Neuron (in vitro differentiated cells): ENCODE measurements at regions not wholly inside any gene's neighbourhood (a gene's known extent, or its start where the extent isn't known, plus 50 kb on each side); places are given as distances from the start of the nearest gene placed in this dataset.
"Not testable (repeated sequence)": the region's sequence is repeated elsewhere in the genome, so short reads cannot be mapped to it uniquely, and the experiment has no call there.

Experiments used
- H2AFZ ChIP-seq: one replicate; pipeline ENCODE4 v1.6.1; 2013; ENCODE audit warnings: low read depth, mild to moderate bottlenecking, inconsistent platforms, low read length, moderate library complexity
- H3K27me3 ChIP-seq: one replicate; pipeline ENCODE4 v1.6.1; 2013; ENCODE audit warnings: low read length; ENCODE audit not compliant: insufficient read depth
- H3K36me3 ChIP-seq: one replicate; pipeline ENCODE4 v1.6.1; 2013; ENCODE audit warnings: low read length; ENCODE audit not compliant: insufficient read depth
- H3K4me1 ChIP-seq: one replicate; pipeline ENCODE4 v1.6.1; 2013; ENCODE audit warnings: low read length; ENCODE audit not compliant: insufficient read depth
- H3K4me3 ChIP-seq: 2 replicates; pipeline ENCODE4 v1.5.1; 2013; ENCODE audit warnings: mild to moderate bottlenecking, low read length, moderate library complexity
- H3K9me3 ChIP-seq: one replicate; pipeline ENCODE4 v1.6.1; 2013; ENCODE audit warnings: low read length

- H3K36me3 ChIP-seq, result no peaks in the 10 kb centered on the region
- no peak overlapping the region for H2AFZ ChIP-seq
- no peaks in the 10 kb centered on the region for H3K4me1 ChIP-seq
- no peaks in the 10 kb centered on the region for H3K27me3 ChIP-seq
- no peak overlapping the region for H3K4me3 ChIP-seq
- no peaks in the 10 kb centered on the region for H3K9me3 ChIP-seq
Observed at GRCh38 chr5:67879620-67880510, 335.7 kb upstream of the PIK3R1 start.

GRCh38 chr5:67878933-67879332 is 336.6 kb upstream of the PIK3R1 start:
- H3K4me1 ChIP-seq, result no peaks in the 10 kb centered on the region
- no peak overlapping the region for H2AFZ ChIP-seq
- H3K27me3 ChIP-seq, result no peaks in the 10 kb centered on the region
- H3K4me3 ChIP-seq, result no peak overlapping the region
- no peaks in the 10 kb centered on the region for H3K36me3 ChIP-seq
- H3K9me3 ChIP-seq, result no peaks in the 10 kb centered on the region

- Histone ChIP-seq H3K9me3 (no peaks in the 10 kb centered on the region), H3K4me3 (no peak overlapping the region), H3K36me3 (no peaks in the 10 kb centered on the region), H2AFZ (no peak overlapping the region), H3K27me3 (no peaks in the 10 kb centered on the region), H3K4me1 (no peaks in the 10 kb centered on the region)
Observed at GRCh38 chr5:67876371-67876770, 339.2 kb upstream of the PIK3R1 start.

DNA sequence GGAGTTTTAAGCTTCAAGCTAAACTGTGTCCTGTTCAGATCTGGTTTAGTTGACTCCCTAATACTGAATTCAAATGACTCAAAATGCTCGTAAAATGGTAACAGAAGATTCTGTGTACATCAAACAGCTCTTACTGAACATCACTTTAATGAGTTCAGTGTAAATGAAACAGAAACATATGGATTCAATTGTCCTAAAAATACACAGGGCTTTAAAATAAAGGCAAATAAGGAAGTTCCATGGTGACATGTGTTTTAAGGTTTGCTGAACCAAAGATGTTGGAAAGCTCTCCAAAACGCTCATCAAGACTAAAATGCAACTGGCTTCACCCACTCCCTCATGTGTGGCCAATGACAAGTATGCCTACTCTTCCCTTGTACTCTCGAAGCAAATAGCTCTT is 340.0 kb upstream of the PIK3R1 start:
- Histone ChIP-seq H3K4me1 (no peaks in the 10 kb centered on the region), H3K36me3 (no peaks in the 10 kb centered on the region), H2AFZ (no peak overlapping the region), H3K27me3 (no peaks in the 10 kb centered on the region), H3K4me3 (no peak overlapping the region), H3K9me3 (no peaks in the 10 kb centered on the region)

DNA sequence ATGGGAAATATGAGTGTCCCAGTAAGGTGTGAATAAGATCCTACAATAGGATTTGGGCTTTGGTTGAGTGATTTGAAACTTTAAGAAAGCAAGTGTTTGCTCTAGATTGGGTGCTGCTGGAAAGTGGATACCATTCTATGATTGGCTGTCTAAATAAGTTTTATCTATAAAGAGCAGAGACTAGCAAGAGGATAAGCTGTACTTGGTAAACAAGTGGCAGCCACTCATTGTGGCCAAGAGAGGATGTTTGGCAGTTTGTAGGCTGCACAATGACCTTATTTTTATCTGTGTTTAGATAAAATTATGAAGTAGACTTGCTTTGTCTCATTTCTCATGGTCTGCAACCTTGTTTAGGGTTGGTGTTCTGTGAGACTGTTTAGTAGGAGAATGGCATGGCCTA is 341.6 kb upstream of the PIK3R1 start:
- no peak overlapping the region for H3K4me3 ChIP-seq
- no peaks in the 10 kb centered on the region for H3K4me1 ChIP-seq
- H3K27me3 ChIP-seq, result no peaks in the 10 kb centered on the region
- no peaks in the 10 kb centered on the region for H3K9me3 ChIP-seq
- no peaks in the 10 kb centered on the region for H3K36me3 ChIP-seq
- H2AFZ ChIP-seq, result no peak overlapping the region

DNA sequence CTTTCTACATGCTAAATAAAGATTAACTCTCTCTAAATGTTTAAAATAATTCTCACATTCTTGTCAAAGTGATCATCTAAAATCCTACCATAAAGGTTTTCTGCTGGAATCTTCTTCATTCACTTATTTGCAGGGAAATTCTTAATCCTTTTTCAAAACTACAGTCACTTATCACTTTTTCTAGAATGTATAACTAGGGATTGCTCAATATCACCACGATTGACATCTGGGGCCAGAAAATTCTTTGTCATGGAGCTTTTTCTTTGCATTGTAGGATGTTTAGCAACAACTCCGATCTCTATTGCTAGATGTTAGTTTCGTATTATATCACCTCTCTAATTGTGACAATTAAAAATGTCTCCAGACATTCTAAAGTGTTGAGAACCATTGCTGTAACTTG is 344.9 kb upstream of the PIK3R1 start:
- H3K9me3 ChIP-seq, result no peaks in the 10 kb centered on the region
- H2AFZ ChIP-seq, result no peak overlapping the region
- H3K4me3 ChIP-seq, result no peak overlapping the region
- no peaks in the 10 kb centered on the region for H3K4me1 ChIP-seq
- H3K36me3 ChIP-seq, result no peaks in the 10 kb centered on the region
- no peaks in the 10 kb centered on the region for H3K27me3 ChIP-seq

GRCh38 chr5:67864335-67864734 is 351.2 kb upstream of the PIK3R1 start:
- H3K36me3 ChIP-seq, H3K9me3 ChIP-seq, H3K27me3 ChIP-seq, H2AFZ ChIP-seq, H3K4me3 ChIP-seq, H3K4me1 ChIP-seq: not testable (repeated sequence)

DNA sequence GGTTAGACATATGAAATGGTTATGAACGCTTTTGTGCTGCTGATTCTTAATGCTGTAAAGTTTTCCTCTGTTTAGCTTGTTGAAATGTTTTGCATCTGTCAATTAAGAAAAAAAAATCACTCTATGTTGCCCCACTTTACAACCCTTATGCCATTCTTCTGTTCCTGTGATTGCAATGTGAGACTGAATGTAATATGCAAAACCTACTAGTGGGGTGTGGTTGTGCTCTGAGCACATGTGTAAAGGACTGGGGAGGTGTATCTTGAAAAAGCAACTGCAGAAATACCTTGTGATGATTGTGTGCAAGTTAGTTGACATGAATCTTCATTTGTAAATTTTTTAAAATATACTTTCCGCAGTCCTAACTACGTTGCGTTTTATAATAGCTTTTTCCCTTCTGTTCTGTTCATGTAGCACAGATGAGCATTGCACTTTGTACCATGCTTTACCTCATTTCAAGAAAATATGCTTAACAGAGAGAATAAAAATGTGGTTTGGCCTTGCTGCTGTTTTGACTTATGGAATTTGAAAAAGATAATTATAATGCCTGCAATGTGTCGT is 357.0 kb upstream of the PIK3R1 start:
- Histone ChIP-seq H3K27me3 (no peaks in the 10 kb centered on the region), H3K9me3 (no peaks in the 10 kb centered on the region), H3K4me3 (no peak overlapping the region), H3K36me3 (no peaks in the 10 kb centered on the region), H2AFZ (no peak overlapping the region), H3K4me1 (no peaks in the 10 kb centered on the region)

- H3K9me3 ChIP-seq, result no peaks in the 10 kb centered on the region
- no peak overlapping the region for H3K4me3 ChIP-seq
- no peaks in the 10 kb centered on the region for H3K36me3 ChIP-seq
- no peaks in the 10 kb centered on the region for H3K27me3 ChIP-seq
- no peaks in the 10 kb centered on the region for H3K4me1 ChIP-seq
- H2AFZ ChIP-seq, result no peak overlapping the region
Observed at GRCh38 chr5:67857502-67857901, 358.1 kb upstream of the PIK3R1 start.

DNA sequence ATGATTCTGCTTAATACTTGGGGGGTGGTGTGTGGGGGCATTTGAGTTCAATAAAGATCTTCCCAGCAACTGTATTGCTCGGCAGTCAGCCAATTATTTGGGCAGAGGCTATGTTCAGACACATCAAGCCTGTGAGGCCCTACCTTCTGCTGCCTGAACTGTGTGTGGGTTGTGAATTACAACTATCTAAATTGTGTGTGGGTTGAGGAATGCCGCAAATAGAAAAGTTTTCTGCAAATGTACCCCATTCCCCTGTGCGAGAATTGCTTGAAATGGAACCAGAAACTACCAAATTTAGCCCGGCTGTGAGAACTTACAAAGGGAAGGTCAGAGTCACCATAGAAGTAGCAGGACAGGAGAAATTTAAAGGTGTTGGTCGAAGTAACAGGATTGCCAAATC is 360.0 kb upstream of the PIK3R1 start:
- H3K4me1 ChIP-seq, result no peaks in the 10 kb centered on the region
- no peak overlapping the region for H2AFZ ChIP-seq
- no peaks in the 10 kb centered on the region for H3K9me3 ChIP-seq
- H3K36me3 ChIP-seq, result no peaks in the 10 kb centered on the region
- no peak overlapping the region for H3K4me3 ChIP-seq
- no peaks in the 10 kb centered on the region for H3K27me3 ChIP-seq

DNA sequence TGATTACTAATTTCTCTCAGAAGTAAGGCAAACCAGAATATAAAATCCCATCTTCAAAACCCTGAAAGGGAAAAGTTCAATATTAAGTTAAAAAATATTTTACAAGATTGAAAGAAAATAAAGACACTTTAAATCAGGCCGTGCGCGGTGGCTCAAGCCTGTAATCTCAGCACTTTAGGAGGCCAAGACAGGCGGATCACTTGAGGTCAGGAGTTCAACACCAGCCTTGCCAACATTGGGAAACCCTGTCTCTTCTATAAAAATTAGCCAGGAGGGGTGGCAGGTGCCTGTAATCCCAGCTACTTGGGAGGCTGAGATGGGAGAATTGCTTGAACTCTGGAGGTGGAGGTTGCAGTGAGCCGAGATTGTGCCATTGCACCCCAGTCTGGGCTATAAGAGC is 364.6 kb upstream of the PIK3R1 start:
- H3K4me1 ChIP-seq, H3K27me3 ChIP-seq, H3K9me3 ChIP-seq, H3K36me3 ChIP-seq, H2AFZ ChIP-seq, H3K4me3 ChIP-seq: not testable (repeated sequence)

DNA sequence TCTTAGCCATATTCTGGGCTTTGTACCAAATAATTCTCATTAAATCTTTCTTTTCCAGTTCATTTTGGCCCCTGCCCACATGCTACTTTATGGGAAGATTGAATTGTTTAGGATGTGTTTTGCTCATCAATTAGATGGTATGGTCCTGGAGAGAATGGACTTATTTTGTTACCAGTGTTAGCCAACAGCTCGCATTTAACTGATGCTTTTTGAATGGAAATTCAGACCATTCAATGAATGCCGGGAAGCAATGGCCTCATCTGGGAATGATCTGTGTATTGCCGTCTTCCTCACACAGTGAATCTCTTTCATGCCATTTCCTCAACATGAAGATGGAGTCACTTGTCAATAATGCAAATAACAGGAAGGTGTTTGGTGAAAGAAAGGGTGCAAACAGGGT is 370.6 kb upstream of the PIK3R1 start:
- Histone ChIP-seq H3K27me3 (no peaks in the 10 kb centered on the region), H3K9me3 (no peaks in the 10 kb centered on the region), H3K4me3 (no peak overlapping the region), H3K4me1 (peaks cover 5% of the 10 kb centered on the region), H3K36me3 (no peaks in the 10 kb centered on the region), H2AFZ (no peak overlapping the region)

DNA sequence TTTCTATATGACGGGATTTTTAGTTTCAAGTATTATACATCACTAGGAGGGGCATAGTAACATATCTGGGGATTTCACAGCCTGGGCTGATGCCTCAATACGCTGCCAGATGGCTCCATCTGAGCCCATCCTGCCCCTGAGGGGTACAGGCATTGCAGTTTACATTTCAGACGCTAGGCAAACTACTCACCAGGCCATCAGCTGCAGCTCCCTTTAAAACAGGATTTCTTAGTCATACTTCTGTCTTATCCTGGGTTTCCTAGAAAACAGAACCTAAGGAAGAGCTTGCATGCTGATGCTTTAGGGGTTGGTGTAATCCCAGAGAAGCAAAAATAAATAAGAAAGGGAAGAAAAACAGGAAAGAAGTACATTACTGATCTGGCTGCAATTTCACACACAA is 372.8 kb upstream of the PIK3R1 start:
- Histone ChIP-seq H3K36me3 (no peaks in the 10 kb centered on the region), H3K9me3 (no peaks in the 10 kb centered on the region), H3K4me3 (no peak overlapping the region), H3K4me1 (peaks cover 5% of the 10 kb centered on the region), H2AFZ (no peak overlapping the region), H3K27me3 (no peaks in the 10 kb centered on the region)

DNA sequence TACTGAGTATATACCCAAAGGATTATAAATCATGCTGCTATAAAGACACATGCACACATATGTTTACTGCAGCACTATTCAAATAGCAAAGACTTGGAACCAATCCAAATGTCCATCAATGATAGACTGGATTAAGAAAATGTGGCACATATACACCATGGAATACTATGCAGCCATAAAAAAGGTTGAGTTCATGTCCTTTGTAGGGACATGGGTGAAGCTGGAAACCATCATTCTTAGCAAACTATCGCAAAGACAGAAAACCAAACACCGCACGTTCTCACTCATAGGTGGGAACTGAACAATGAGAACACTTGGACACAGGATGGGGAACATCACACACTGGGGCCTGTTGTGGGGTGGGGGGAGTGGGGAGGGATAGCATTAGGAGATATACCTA is 378.3 kb upstream of the PIK3R1 start:
- not testable (repeated sequence) for H3K4me3 ChIP-seq, H3K4me1 ChIP-seq, H2AFZ ChIP-seq, H3K36me3 ChIP-seq, H3K27me3 ChIP-seq, H3K9me3 ChIP-seq
